DOHH2 (cell line): ENCODE measurements at regions not wholly inside any gene's neighbourhood (a gene's known extent, or its start where the extent isn't known, plus 50 kb on each side); places are given as distances from the start of the nearest gene placed in this dataset.

ENCODE experiments used
- H3F3A ChIP-seq: fragments of 200-600 bp; sonication (generic), shearing (Covaris generic); 2 replicates; pipeline ENCODE4 v1.6.0; 2016; ENCODE audit warnings: antibody characterized with exemption, mild to moderate bottlenecking; ENCODE audit not compliant: control insufficient read depth, insufficient read depth
- H3K27ac ChIP-seq: fragments of 200-600 bp; sonication (generic); 2 replicates; pipeline ENCODE4 v1.5.1; 2014; ENCODE audit warnings: low read depth, mild to moderate bottlenecking, low read length, moderate library complexity
- H3K27me3 ChIP-seq: fragments of 200-600 bp; sonication (generic); 2 replicates; pipeline ENCODE4 v1.6.1; 2014; ENCODE audit warnings: mild to moderate bottlenecking, low read length, mixed read lengths; ENCODE audit not compliant: control insufficient read depth
- H3K36me3 ChIP-seq: fragments of 200-600 bp; sonication (generic); 2 replicates; pipeline ENCODE4 v1.6.1; 2014; ENCODE audit warnings: mild to moderate bottlenecking, low read length, moderate library complexity, mixed read lengths; ENCODE audit not compliant: control insufficient read depth
- H3K4me1 ChIP-seq: fragments of 200-600 bp; sonication (generic); 2 replicates; pipeline ENCODE4 v1.6.1; 2014; ENCODE audit warnings: mild to moderate bottlenecking, low read length, mixed read lengths; ENCODE audit not compliant: control insufficient read depth
- H3K4me2 ChIP-seq: fragments of 200-600 bp; sonication (generic); 2 replicates; pipeline ENCODE4 v1.6.0; 2014; ENCODE audit warnings: mild to moderate bottlenecking, low read length, moderate library complexity
- H3K4me3 ChIP-seq: fragments of 200-600 bp; sonication (generic); 2 replicates; pipeline ENCODE4 v1.5.1; 2014; ENCODE audit warnings: mild to moderate bottlenecking, low read length, mixed read lengths
- H3K79me2 ChIP-seq: fragments of 200-600 bp; sonication (generic); 2 replicates; pipeline ENCODE4 v1.6.1; 2014; ENCODE audit warnings: mild to moderate bottlenecking, low read length, mixed read lengths; ENCODE audit not compliant: control insufficient read depth
- H3K9me2 ChIP-seq: fragments of 200-600 bp; sonication (generic); replicated peaks from 2 replicates; pipeline ENCODE4 v1.6.1; 2014; ENCODE audit warnings: mild to moderate bottlenecking, low read length, mixed read lengths; ENCODE audit not compliant: control insufficient read depth
- H3K9me3 ChIP-seq: fragments of 200-600 bp; sonication (generic); 2 replicates; pipeline ENCODE4 v1.6.1; 2014; ENCODE audit warnings: antibody characterized with exemption, low read length, mixed read lengths; ENCODE audit not compliant: control insufficient read depth, insufficient read depth
- H4K20me1 ChIP-seq: fragments of 200-600 bp; sonication (generic); 2 replicates; pipeline ENCODE4 v1.6.0; 2014; ENCODE audit warnings: low read depth, mild to moderate bottlenecking, antibody characterized with exemption, low read length, moderate library complexity; ENCODE audit not compliant: control insufficient read depth, insufficient read depth
- EZH2phosphoT487 ChIP-seq: fragments of 200-600 bp; sonication (generic); IDR thresholded peaks from 2 replicates; pipeline ENCODE4 v1.6.1; 2017; ENCODE audit warnings: borderline replicate concordance, mild to moderate bottlenecking, antibody characterized with exemption, low read length, moderate library complexity, mixed read lengths
- TF ChIP-seq, protein P1 (sequence below): fragments of 200-600 bp; sonication (generic); IDR thresholded peaks from one replicate; pipeline ENCODE4 v1.5.1; 2014; ENCODE audit warnings: antibody characterized with exemption, mild to moderate bottlenecking, low read depth, low read length; ENCODE audit not compliant: poor library complexity, severe bottlenecking

- Histone ChIP-seq H3K4me2 (no peak overlapping the region), H3K4me1 (peaks cover 14% of the 10 kb centered on the region), H3K9me2 (no peaks in the 10 kb centered on the region), H3K4me3 (no peak overlapping the region), H3K79me2 (no peaks in the 10 kb centered on the region), H4K20me1 (no peaks in the 10 kb centered on the region), H3K27ac (no peak overlapping the region), H3F3A (no peaks in the 10 kb centered on the region), H3K9me3 (no peaks in the 10 kb centered on the region), H3K36me3 (no peaks in the 10 kb centered on the region), H3K27me3 (no peaks in the 10 kb centered on the region)
- TF ChIP-seq EZH2phosphoT487 = no peak
- TF ChIP-seq, protein P1, sequence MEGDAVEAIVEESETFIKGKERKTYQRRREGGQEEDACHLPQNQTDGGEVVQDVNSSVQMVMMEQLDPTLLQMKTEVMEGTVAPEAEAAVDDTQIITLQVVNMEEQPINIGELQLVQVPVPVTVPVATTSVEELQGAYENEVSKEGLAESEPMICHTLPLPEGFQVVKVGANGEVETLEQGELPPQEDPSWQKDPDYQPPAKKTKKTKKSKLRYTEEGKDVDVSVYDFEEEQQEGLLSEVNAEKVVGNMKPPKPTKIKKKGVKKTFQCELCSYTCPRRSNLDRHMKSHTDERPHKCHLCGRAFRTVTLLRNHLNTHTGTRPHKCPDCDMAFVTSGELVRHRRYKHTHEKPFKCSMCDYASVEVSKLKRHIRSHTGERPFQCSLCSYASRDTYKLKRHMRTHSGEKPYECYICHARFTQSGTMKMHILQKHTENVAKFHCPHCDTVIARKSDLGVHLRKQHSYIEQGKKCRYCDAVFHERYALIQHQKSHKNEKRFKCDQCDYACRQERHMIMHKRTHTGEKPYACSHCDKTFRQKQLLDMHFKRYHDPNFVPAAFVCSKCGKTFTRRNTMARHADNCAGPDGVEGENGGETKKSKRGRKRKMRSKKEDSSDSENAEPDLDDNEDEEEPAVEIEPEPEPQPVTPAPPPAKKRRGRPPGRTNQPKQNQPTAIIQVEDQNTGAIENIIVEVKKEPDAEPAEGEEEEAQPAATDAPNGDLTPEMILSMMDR = no peak
Measured at GRCh38 chr4:56245547-56246232, 141.6 kb downstream of the AASDH start.

- no peaks in the 10 kb centered on the region for H3K9me2 ChIP-seq
- H3K27me3 ChIP-seq = no peaks in the 10 kb centered on the region
- H3F3A ChIP-seq = no peaks in the 10 kb centered on the region
- H3K36me3 ChIP-seq = no peaks in the 10 kb centered on the region
- H3K79me2 ChIP-seq = no peaks in the 10 kb centered on the region
- H3K27ac ChIP-seq = no peak overlapping the region
- H3K4me1 ChIP-seq = peaks cover 14% of the 10 kb centered on the region
- H3K4me3 ChIP-seq = no peak overlapping the region
- no peaks in the 10 kb centered on the region for H3K9me3 ChIP-seq
- H4K20me1 ChIP-seq = no peaks in the 10 kb centered on the region
- TF ChIP-seq, protein P1 = no peak
- TF ChIP-seq EZH2phosphoT487 = no peak
- H3K4me2 ChIP-seq = no peak overlapping the region
Measured at GRCh38 chr4:56244681-56245080, 142.6 kb downstream of the AASDH start.

DNA sequence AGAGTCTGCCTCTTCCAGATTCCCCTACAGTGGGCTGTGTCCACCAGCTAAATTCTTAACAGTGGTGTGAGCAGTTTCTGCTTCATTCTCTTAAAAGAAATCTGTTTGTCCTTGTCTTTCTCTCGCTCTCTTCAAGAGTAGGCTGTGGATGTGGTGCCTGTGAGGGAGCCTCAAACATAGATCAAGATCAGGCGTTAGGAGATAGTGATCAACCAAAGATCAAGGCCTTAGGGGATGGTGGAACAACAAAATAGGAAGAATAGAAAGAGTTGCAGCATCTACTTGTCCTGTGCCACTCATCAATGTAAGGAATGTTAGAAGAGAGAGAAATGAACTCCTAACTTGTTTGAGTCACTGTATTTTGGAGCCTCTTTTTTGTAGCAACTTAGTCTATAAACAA lies 144.2 kb downstream of the AASDH start:
- Histone ChIP-seq H3K4me2 (no peak overlapping the region), H3F3A (no peaks in the 10 kb centered on the region), H3K4me1 (peaks cover 14% of the 10 kb centered on the region), H3K9me3 (no peaks in the 10 kb centered on the region), H3K27ac (no peak overlapping the region), H3K79me2 (no peaks in the 10 kb centered on the region), H3K36me3 (no peaks in the 10 kb centered on the region), H3K9me2 (no peaks in the 10 kb centered on the region), H3K4me3 (no peak overlapping the region), H4K20me1 (no peaks in the 10 kb centered on the region), H3K27me3 (no peaks in the 10 kb centered on the region)
- TF ChIP-seq, protein P1 = no peak
- TF ChIP-seq EZH2phosphoT487 = no peak
